SK-N-SH (cell line): ENCODE measurements at regions not wholly inside any gene's neighbourhood (a gene's known extent, or its start where the extent isn't known, plus 50 kb on each side); places are given as distances from the start of the nearest gene placed in this dataset.

ENCODE experiments used
- CTCF ChIA-PET: fragments of 300-600, 350-600 bp; formaldehyde crosslinking; extraction: SDS; loops from one replicate; lab custom pipeline; 2021; lab: Yijun Ruan, JAX
- POLR2A ChIA-PET: fragments of 350-600 bp; sonication (Branson Sonifier 250); formaldehyde crosslinking; extraction: SDS; loops from one replicate; lab custom pipeline; 2020; ENCODE audit warnings: antibody characterized with exemption, inconsistent platforms; lab: Yijun Ruan, JAX
- DNase-seq: peaks from one replicate; pipeline ENCODE4 v3.0.0; 2012
- H2AFZ ChIP-seq: fragments of 200-600 bp; sonication (generic); 2 replicates; pipeline ENCODE4 v1.8.1; 2016; ENCODE audit warnings: antibody characterized with exemption, mild to moderate bottlenecking, low read depth
- H3F3A ChIP-seq: fragments of 200-600 bp; sonication (generic); replicated peaks from 2 replicates; pipeline ENCODE3; 2016; ENCODE audit warnings: antibody characterized with exemption, mild to moderate bottlenecking; ENCODE audit not compliant: insufficient read depth
- H3K27ac ChIP-seq, 2 experiments: fragments of 200-500 bp in 1 of 2; fragments of 200-600 bp in 1 of 2; sonication (Bioruptor generic) in 1 of 2; sonication (generic), shearing (Covaris generic) in 1 of 2; 2 replicates each; pipeline versions ENCODE4 v1.5.1 to v1.6.1; 2014 to 2016; ENCODE audit warnings: low read depth in 2 of 2, inconsistent platforms in 1 of 2, low read length in 1 of 2, mild to moderate bottlenecking in 1 of 2, mixed read lengths in 1 of 2
- H3K27me3 ChIP-seq: fragments of 200-600 bp; sonication (generic), shearing (Covaris generic); 2 replicates; pipeline ENCODE4 v1.6.1; 2016; ENCODE audit warnings: mixed run types; ENCODE audit not compliant: insufficient read depth
- H3K36me3 ChIP-seq, 2 experiments: fragments of 200-500 bp in 1 of 2; fragments of 200-600 bp in 1 of 2; sonication (Bioruptor generic) in 1 of 2; sonication (generic) in 1 of 2; replicated peaks in 1 of 2; 2 replicates each; pipeline versions ENCODE3 to v1.5.1; 2014 to 2016; ENCODE audit warnings: low read length in 1 of 2, mild to moderate bottlenecking in 1 of 2; ENCODE audit not compliant: insufficient read depth in 2 of 2, control insufficient read depth in 1 of 2
- H3K4me1 ChIP-seq, 2 experiments: fragments of 200-500 bp in 1 of 2; fragments of 200-600 bp in 1 of 2; sonication (Bioruptor generic) in 1 of 2; sonication (generic), shearing (Covaris generic) in 1 of 2; 2 replicates each; pipeline versions ENCODE4 v1.5.1 to v1.6.1; 2014 to 2016; ENCODE audit warnings: low read depth in 1 of 2, low read length in 1 of 2, mixed run types in 1 of 2; ENCODE audit not compliant: insufficient read depth in 2 of 2, control insufficient read depth in 1 of 2
- H3K4me2 ChIP-seq: fragments of 200-600 bp; sonication (generic), shearing (Covaris generic); 2 replicates; pipeline ENCODE4 v1.6.1; 2017; ENCODE audit warnings: mixed run types
- H3K4me3 ChIP-seq, 2 experiments: fragments of 200-500 bp in 1 of 2; fragments of 200-600 bp in 1 of 2; sonication (Bioruptor generic) in 1 of 2; sonication (generic), shearing (Covaris generic) in 1 of 2; 2 replicates each; pipeline versions ENCODE4 v1.5.1 to v1.8.1; 2014 to 2016; ENCODE audit warnings: low read depth in 2 of 2, inconsistent platforms in 1 of 2, low read length in 1 of 2, mild to moderate bottlenecking in 1 of 2, mixed read lengths in 1 of 2, moderate library complexity in 1 of 2
- H3K79me2 ChIP-seq: fragments of 200-600 bp; sonication (generic); 2 replicates; pipeline ENCODE4 v1.8.1; 2017; ENCODE audit warnings: mild to moderate bottlenecking; ENCODE audit not compliant: insufficient read depth
- H3K9ac ChIP-seq: fragments of 200-600 bp; sonication (generic); 2 replicates; pipeline ENCODE4 v1.6.1; 2017; ENCODE audit warnings: mixed run types
- H3K9me2 ChIP-seq: fragments of 200-600 bp; sonication (generic); 2 replicates; pipeline ENCODE4 v1.6.1; 2017; ENCODE audit warnings: mixed run types
- H3K9me3 ChIP-seq: fragments of 200-600 bp; sonication (generic); 2 replicates; pipeline ENCODE4 v1.6.1; 2017; ENCODE audit warnings: mixed run types, mild to moderate bottlenecking, moderate library complexity
- H4K20me1 ChIP-seq: fragments of 200-600 bp; sonication (generic); 2 replicates; pipeline ENCODE4 v1.6.1; 2017; ENCODE audit warnings: mild to moderate bottlenecking, mixed run types; ENCODE audit not compliant: insufficient read depth
- CHD2 ChIP-seq: fragments of 150-350 bp; IDR thresholded peaks from 2 replicates; pipeline ENCODE4 v1.6.1; 2018; ENCODE audit warnings: low read length; ENCODE audit not compliant: partially characterized antibody
- ELF1 ChIP-seq: IDR thresholded peaks from 2 replicates; pipeline ENCODE4 v1.4.0; 2012
- EP300 ChIP-seq, 2 experiments: IDR thresholded peaks; 2 replicates each; pipeline versions ENCODE4 v1.4.0 to v1.6.1; 2012; ENCODE audit warnings: borderline replicate concordance in 1 of 2, low read depth in 1 of 2, low read length in 1 of 2
- EZH2phosphoT487 ChIP-seq: fragments of 200-600 bp; sonication (generic); IDR thresholded peaks from 2 replicates; pipeline ENCODE4 v1.6.1; 2017; ENCODE audit warnings: low read depth, mixed run types, mild to moderate bottlenecking, antibody characterized with exemption, moderate library complexity, borderline replicate concordance
- FOSL2 ChIP-seq: IDR thresholded peaks from 2 replicates; pipeline ENCODE4 v1.4.0; 2012; ENCODE audit warnings: low read depth, mild to moderate bottlenecking, moderate library complexity, borderline replicate concordance
- RAD21 ChIP-seq: IDR thresholded peaks from 2 replicates; pipeline ENCODE4 v1.6.1; 2012; ENCODE audit warnings: mild to moderate bottlenecking, low read length
- RFX5 ChIP-seq: IDR thresholded peaks from 2 replicates; pipeline ENCODE4 v1.6.1; 2012; ENCODE audit warnings: mild to moderate bottlenecking, improper control_type of control experiment, low read length
- RXRA ChIP-seq: IDR thresholded peaks from 2 replicates; pipeline ENCODE4 v1.4.0; 2012; ENCODE audit warnings: low read depth, mild to moderate bottlenecking, borderline replicate concordance
- SMC3 ChIP-seq: IDR thresholded peaks from 2 replicates; pipeline ENCODE4 v1.6.1; 2012; ENCODE audit warnings: low read depth, low read length, improper control_type of control experiment
- YY1 ChIP-seq: IDR thresholded peaks from 2 replicates; pipeline ENCODE4 v1.4.0; 2012; ENCODE audit warnings: low read depth, mild to moderate bottlenecking
- WGBS: methylation state at CpG from one replicate; pipeline ENCODE4 v1.1.6; 2017; ENCODE audit warnings: low lambda C conversion rate; 5-methylcytosine and 5-hydroxymethylcytosine counted together
- TF ChIP-seq, protein P1 (sequence below): fragments of 150-350 bp; IDR thresholded peaks from 2 replicates; pipeline ENCODE4 v1.6.1; 2017; ENCODE audit warnings: antibody characterized with exemption, low read length, low read depth, borderline replicate concordance
- TF ChIP-seq, protein P2 (sequence below): IDR thresholded peaks from 2 replicates; pipeline ENCODE4 v1.4.0; 2012; ENCODE audit warnings: low read depth
- TF ChIP-seq, protein P3 (sequence below): fragments of 200-600 bp; sonication (generic); IDR thresholded peaks from 2 replicates; pipeline ENCODE4 v1.6.1; 2017; ENCODE audit warnings: antibody characterized with exemption, mild to moderate bottlenecking, moderate library complexity
- TF ChIP-seq, protein P4 (sequence below): fragments of 150-350 bp; IDR thresholded peaks from 2 replicates; pipeline ENCODE4 v1.6.1; 2016; ENCODE audit warnings: mild to moderate bottlenecking, low read depth, low read length
- TF ChIP-seq, protein P5 (sequence below): IDR thresholded peaks from 2 replicates; pipeline ENCODE4 v1.4.0; 2012; ENCODE audit warnings: low read depth, borderline replicate concordance

DNA sequence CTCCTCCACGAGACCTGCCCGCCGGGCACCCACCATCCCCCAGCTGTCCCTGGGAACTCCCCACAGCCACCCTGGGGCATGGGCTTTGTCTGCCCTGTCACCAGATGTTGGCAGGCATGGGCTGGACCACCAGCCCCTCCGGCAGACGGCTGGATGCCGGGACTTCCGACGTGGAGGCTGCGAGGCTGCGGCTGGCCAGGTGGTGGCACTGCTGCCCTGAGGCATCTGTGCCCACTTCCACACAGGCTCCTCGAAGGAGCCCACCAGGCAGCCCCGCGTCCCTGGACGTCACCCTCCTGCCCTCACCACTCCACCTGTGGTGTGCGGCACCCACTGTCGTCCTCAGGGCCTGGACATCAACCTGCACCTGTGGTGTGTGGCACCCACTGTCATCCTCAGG, 319.9 kb upstream of the SALL3 start:
- WGBS = 7% methylated on average over 5 of the region's 16 CpGs

DNA sequence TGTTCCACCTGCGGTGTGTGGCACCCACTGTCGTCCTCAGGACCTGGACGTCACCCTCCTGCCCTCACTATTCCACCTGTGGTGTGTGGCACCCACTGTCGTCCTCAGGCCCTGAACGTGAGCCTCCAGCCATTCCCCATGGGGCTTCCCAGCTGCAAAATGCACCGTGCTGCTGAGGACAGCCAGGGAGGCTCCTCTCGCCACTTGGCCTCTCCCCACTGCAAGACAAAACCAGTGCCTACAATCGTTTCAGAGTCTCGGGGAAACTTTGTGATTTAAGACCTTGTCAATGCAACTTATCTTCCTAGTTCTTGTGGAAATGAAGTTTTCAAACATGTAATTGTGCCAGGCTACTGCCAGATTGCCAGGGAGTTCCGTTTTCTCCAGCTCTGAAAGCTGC, 319.3 kb upstream of the SALL3 start:
- CTCF ChIA-PET = no interaction called here
- no peaks in the 10 kb centered on the region for H3K9me3 ChIP-seq
- 13% methylated on average over 4 of the region's 10 CpGs for WGBS

More for the DNA sequence above, 319.9 kb upstream of the SALL3 start:
- no peaks in the 10 kb centered on the region for H3K36me3 ChIP-seq
- DNase-seq = peak; percentile 59
- no peaks in the 10 kb centered on the region; the same call in 1 of the 2 replicates for H3K27me3 ChIP-seq
- no peaks in the 10 kb centered on the region for H3K79me2 ChIP-seq
- H2AFZ ChIP-seq = no peak overlapping the region
- no peaks in the 10 kb centered on the region for H3K9me2 ChIP-seq
- H3K27ac ChIP-seq = no peak overlapping the region
- no peak overlapping the region for H3K4me2 ChIP-seq
- no peaks in the 10 kb centered on the region for H4K20me1 ChIP-seq
- no peak overlapping the region for H3K9ac ChIP-seq
- ChIA-PET CTCF (interaction anchor here (0.9 to 1.0 kb wide), 2 partner anchors 52 to 326 kb away, joined by 3 read pairs; no protein-coding TSS in a partner anchor), POLR2A (no interaction called here)
- no peaks in the 10 kb centered on the region for H3K4me1 ChIP-seq
- TF ChIP-seq SMC3 = peak; percentile 27; the same call in 1 of the 2 replicates
- TF ChIP-seq, protein P1, sequence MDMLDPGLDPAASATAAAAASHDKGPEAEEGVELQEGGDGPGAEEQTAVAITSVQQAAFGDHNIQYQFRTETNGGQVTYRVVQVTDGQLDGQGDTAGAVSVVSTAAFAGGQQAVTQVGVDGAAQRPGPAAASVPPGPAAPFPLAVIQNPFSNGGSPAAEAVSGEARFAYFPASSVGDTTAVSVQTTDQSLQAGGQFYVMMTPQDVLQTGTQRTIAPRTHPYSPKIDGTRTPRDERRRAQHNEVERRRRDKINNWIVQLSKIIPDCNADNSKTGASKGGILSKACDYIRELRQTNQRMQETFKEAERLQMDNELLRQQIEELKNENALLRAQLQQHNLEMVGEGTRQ = no peak
- peak; percentile 42 for TF ChIP-seq RAD21
- TF ChIP-seq EP300 (IDR thresholded peaks at IDR 0.05; ENCODE audit: borderline replicate concordance in 1 of 2, low read depth in 1 of 2, low read length in 1 of 2) = no peak
- TF ChIP-seq EZH2phosphoT487 = no peak
- TF ChIP-seq, protein P2, sequence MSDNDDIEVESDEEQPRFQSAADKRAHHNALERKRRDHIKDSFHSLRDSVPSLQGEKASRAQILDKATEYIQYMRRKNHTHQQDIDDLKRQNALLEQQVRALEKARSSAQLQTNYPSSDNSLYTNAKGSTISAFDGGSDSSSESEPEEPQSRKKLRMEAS = no peak
- TF ChIP-seq, protein P3, sequence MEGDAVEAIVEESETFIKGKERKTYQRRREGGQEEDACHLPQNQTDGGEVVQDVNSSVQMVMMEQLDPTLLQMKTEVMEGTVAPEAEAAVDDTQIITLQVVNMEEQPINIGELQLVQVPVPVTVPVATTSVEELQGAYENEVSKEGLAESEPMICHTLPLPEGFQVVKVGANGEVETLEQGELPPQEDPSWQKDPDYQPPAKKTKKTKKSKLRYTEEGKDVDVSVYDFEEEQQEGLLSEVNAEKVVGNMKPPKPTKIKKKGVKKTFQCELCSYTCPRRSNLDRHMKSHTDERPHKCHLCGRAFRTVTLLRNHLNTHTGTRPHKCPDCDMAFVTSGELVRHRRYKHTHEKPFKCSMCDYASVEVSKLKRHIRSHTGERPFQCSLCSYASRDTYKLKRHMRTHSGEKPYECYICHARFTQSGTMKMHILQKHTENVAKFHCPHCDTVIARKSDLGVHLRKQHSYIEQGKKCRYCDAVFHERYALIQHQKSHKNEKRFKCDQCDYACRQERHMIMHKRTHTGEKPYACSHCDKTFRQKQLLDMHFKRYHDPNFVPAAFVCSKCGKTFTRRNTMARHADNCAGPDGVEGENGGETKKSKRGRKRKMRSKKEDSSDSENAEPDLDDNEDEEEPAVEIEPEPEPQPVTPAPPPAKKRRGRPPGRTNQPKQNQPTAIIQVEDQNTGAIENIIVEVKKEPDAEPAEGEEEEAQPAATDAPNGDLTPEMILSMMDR = peak; percentile 40
- TF ChIP-seq RFX5 = no peak
- H3K4me3 ChIP-seq = no peak overlapping the region
- H3F3A ChIP-seq = no peaks in the 10 kb centered on the region
- no peaks in the 10 kb centered on the region for H3K9me3 ChIP-seq

More for the DNA sequence above, 319.3 kb upstream of the SALL3 start:
- Histone ChIP-seq H3K4me1 (no peaks in the 10 kb centered on the region), H3F3A (no peaks in the 10 kb centered on the region), H3K4me2 (no peak overlapping the region), H3K4me3 (no peak overlapping the region), H2AFZ (no peak overlapping the region)
- DNase-seq = no peak
- TF ChIP-seq RXRA (no peak), CHD2 (no peak), RFX5 (no peak), YY1 (no peak), ELF1 (no peak), FOSL2 (no peak), EZH2phosphoT487 (no peak)
- TF ChIP-seq, protein P1 = no peak
- TF ChIP-seq, protein P4, sequence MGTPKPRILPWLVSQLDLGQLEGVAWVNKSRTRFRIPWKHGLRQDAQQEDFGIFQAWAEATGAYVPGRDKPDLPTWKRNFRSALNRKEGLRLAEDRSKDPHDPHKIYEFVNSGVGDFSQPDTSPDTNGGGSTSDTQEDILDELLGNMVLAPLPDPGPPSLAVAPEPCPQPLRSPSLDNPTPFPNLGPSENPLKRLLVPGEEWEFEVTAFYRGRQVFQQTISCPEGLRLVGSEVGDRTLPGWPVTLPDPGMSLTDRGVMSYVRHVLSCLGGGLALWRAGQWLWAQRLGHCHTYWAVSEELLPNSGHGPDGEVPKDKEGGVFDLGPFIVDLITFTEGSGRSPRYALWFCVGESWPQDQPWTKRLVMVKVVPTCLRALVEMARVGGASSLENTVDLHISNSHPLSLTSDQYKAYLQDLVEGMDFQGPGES = no peak
- TF ChIP-seq, protein P5, sequence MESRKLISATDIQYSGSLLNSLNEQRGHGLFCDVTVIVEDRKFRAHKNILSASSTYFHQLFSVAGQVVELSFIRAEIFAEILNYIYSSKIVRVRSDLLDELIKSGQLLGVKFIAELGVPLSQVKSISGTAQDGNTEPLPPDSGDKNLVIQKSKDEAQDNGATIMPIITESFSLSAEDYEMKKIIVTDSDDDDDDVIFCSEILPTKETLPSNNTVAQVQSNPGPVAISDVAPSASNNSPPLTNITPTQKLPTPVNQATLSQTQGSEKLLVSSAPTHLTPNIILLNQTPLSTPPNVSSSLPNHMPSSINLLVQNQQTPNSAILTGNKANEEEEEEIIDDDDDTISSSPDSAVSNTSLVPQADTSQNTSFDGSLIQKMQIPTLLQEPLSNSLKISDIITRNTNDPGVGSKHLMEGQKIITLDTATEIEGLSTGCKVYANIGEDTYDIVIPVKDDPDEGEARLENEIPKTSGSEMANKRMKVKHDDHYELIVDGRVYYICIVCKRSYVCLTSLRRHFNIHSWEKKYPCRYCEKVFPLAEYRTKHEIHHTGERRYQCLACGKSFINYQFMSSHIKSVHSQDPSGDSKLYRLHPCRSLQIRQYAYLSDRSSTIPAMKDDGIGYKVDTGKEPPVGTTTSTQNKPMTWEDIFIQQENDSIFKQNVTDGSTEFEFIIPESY = no peak
- TF ChIP-seq, all 33 proteins: peak for 0
- H3K27ac ChIP-seq = no peak overlapping the region
- no peaks in the 10 kb centered on the region for H3K79me2 ChIP-seq
- H3K27me3 ChIP-seq = no peaks in the 10 kb centered on the region; the same call in 1 of the 2 replicates
- POLR2A ChIA-PET = no interaction called here
- no peaks in the 10 kb centered on the region for H3K9me2 ChIP-seq
- H3K36me3 ChIP-seq = no peaks in the 10 kb centered on the region
- no peak overlapping the region for H3K9ac ChIP-seq
- no peaks in the 10 kb centered on the region for H4K20me1 ChIP-seq
